ENCODE measurements at regions not wholly inside any gene's neighbourhood (a gene's known extent, or its start where the extent isn't known, plus 50 kb on each side); places are given as distances from the start of the nearest gene placed in this dataset.

DNA sequence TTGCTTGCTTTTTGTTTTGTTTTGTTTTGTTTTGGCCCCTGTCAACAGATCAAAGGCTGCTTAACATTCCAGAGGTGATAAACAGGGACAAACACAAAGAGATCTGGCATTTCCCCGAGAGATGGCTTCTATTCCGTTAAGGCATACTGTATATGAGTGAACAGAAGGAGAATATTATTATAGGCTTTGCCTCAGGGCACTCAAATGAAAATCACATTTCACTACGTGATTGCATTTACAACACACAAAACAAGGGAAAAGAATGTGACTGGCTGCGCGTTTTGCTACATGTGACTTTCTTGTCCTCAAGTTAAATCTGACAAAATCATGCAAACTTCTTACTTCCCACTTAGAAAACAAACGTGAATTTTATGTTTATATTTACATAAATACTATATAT lies 1037.9 kb upstream of the DDX18 start:
- no peak overlapping the region for H3K27ac Mint-ChIP-seq

More for the DNA sequence above, 1037.9 kb upstream of the DDX18 start:
- no peak for ATAC-seq
- no peaks in the 10 kb centered on the region for H3K4me1 Mint-ChIP-seq
- no peak for DNase-seq (ENCODE audit: low spot score)
- Histone ChIP-seq H3K79me2 (replicated peaks; ENCODE audit: insufficient read depth) (no peaks in the 10 kb centered on the region), H3K36me3 (ENCODE audit: insufficient read depth) (no peaks in the 10 kb centered on the region), H3K4me1 (ENCODE audit: insufficient read depth) (no peaks in the 10 kb centered on the region), H3K4me2 (no peak overlapping the region), H3K9me2 (ENCODE audit: insufficient read depth) (no peaks in the 10 kb centered on the region), H3K4me3 (no peak overlapping the region), H3K27me3 (ENCODE audit: insufficient read depth) (no peaks in the 10 kb centered on the region), H4K20me1 (replicated peaks; ENCODE audit: insufficient read depth) (no peaks in the 10 kb centered on the region), H3K27ac (ENCODE audit: low read depth) (no peak overlapping the region), H3F3A (replicated peaks; ENCODE audit: low read depth) (no peaks in the 10 kb centered on the region), H2AFZ (no peak overlapping the region)
- no peaks in the 10 kb centered on the region for H3K36me3 Mint-ChIP-seq (ENCODE audit: low read depth)
- no peak overlapping the region for H3K4me3 Mint-ChIP-seq
- H3K9me3 Mint-ChIP-seq = no peaks in the 10 kb centered on the region
- no peaks in the 10 kb centered on the region for H3K27me3 Mint-ChIP-seq (ENCODE audit: insufficient read depth, low read depth, poor library complexity)
- TF ChIP-seq JUNB (IDR thresholded peaks at IDR 0.05; ENCODE audit: unreplicated experiment) = no peak
- TF ChIP-seq REST (IDR thresholded peaks at IDR 0.05; ENCODE audit: unreplicated experiment) = no peak
- TF ChIP-seq, protein P1, sequence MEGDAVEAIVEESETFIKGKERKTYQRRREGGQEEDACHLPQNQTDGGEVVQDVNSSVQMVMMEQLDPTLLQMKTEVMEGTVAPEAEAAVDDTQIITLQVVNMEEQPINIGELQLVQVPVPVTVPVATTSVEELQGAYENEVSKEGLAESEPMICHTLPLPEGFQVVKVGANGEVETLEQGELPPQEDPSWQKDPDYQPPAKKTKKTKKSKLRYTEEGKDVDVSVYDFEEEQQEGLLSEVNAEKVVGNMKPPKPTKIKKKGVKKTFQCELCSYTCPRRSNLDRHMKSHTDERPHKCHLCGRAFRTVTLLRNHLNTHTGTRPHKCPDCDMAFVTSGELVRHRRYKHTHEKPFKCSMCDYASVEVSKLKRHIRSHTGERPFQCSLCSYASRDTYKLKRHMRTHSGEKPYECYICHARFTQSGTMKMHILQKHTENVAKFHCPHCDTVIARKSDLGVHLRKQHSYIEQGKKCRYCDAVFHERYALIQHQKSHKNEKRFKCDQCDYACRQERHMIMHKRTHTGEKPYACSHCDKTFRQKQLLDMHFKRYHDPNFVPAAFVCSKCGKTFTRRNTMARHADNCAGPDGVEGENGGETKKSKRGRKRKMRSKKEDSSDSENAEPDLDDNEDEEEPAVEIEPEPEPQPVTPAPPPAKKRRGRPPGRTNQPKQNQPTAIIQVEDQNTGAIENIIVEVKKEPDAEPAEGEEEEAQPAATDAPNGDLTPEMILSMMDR (conservative IDR thresholded peaks at IDR 0.05; ENCODE audit: low read depth in 2 of 2) = no peak
- TF ChIP-seq NANOG (IDR thresholded peaks at IDR 0.05; ENCODE audit: borderline replicate concordance) = no peak
- no peak for TF ChIP-seq ZNF114 (CRISPR knock-in tag; IDR thresholded peaks at IDR 0.05)
- TF ChIP-seq POLR2AphosphoS5 (IDR thresholded peaks at IDR 0.05; ENCODE audit: low read depth) = no peak
- no peak for TF ChIP-seq ZNF331 (CRISPR knock-in tag; IDR thresholded peaks at IDR 0.05; ENCODE audit: low read depth)
- no peak for TF ChIP-seq CREB1 (CRISPR knock-in tag; IDR thresholded peaks at IDR 0.05; ENCODE audit: low read depth)
- TF ChIP-seq STAT1 (IDR thresholded peaks at IDR 0.05; ENCODE audit: unreplicated experiment) = no peak
- TF ChIP-seq EZH2phosphoT487 (IDR thresholded peaks at IDR 0.05; ENCODE audit: unreplicated experiment) = no peak
- TF ChIP-seq, protein P2, sequence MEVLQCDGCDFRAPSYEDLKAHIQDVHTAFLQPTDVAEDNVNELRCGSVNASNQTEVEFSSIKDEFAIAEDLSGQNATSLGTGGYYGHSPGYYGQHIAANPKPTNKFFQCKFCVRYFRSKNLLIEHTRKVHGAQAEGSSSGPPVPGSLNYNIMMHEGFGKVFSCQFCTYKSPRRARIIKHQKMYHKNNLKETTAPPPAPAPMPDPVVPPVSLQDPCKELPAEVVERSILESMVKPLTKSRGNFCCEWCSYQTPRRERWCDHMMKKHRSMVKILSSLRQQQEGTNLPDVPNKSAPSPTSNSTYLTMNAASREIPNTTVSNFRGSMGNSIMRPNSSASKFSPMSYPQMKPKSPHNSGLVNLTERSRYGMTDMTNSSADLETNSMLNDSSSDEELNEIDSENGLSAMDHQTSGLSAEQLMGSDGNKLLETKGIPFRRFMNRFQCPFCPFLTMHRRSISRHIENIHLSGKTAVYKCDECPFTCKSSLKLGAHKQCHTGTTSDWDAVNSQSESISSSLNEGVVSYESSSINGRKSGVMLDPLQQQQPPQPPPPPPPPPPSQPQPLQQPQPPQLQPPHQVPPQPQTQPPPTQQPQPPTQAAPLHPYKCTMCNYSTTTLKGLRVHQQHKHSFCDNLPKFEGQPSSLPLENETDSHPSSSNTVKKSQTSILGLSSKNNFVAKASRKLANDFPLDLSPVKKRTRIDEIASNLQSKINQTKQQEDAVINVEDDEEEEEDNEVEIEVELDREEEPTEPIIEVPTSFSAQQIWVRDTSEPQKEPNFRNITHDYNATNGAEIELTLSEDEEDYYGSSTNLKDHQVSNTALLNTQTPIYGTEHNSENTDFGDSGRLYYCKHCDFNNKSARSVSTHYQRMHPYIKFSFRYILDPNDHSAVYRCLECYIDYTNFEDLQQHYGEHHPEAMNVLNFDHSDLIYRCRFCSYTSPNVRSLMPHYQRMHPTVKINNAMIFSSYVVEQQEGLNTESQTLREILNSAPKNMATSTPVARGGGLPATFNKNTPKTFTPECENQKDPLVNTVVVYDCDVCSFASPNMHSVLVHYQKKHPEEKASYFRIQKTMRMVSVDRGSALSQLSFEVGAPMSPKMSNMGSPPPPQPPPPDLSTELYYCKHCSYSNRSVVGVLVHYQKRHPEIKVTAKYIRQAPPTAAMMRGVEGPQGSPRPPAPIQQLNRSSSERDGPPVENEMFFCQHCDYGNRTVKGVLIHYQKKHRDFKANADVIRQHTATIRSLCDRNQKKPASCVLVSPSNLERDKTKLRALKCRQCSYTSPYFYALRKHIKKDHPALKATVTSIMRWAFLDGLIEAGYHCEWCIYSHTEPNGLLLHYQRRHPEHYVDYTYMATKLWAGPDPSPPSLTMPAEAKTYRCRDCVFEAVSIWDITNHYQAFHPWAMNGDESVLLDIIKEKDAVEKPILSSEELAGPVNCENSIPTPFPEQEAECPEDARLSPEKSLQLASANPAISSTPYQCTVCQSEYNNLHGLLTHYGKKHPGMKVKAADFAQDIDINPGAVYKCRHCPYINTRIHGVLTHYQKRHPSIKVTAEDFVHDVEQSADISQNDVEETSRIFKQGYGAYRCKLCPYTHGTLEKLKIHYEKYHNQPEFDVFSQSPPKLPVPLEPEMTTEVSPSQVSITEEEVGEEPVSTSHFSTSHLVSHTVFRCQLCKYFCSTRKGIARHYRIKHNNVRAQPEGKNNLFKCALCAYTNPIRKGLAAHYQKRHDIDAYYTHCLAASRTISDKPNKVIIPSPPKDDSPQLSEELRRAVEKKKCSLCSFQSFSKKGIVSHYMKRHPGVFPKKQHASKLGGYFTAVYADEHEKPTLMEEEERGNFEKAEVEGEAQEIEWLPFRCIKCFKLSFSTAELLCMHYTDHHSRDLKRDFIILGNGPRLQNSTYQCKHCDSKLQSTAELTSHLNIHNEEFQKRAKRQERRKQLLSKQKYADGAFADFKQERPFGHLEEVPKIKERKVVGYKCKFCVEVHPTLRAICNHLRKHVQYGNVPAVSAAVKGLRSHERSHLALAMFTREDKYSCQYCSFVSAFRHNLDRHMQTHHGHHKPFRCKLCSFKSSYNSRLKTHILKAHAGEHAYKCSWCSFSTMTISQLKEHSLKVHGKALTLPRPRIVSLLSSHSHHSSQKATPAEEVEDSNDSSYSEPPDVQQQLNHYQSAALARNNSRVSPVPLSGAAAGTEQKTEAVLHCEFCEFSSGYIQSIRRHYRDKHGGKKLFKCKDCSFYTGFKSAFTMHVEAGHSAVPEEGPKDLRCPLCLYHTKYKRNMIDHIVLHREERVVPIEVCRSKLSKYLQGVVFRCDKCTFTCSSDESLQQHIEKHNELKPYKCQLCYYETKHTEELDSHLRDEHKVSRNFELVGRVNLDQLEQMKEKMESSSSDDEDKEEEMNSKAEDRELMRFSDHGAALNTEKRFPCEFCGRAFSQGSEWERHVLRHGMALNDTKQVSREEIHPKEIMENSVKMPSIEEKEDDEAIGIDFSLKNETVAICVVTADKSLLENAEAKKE (CRISPR knock-in tag; IDR thresholded peaks at IDR 0.05) = no peak
- TF ChIP-seq, protein P3, sequence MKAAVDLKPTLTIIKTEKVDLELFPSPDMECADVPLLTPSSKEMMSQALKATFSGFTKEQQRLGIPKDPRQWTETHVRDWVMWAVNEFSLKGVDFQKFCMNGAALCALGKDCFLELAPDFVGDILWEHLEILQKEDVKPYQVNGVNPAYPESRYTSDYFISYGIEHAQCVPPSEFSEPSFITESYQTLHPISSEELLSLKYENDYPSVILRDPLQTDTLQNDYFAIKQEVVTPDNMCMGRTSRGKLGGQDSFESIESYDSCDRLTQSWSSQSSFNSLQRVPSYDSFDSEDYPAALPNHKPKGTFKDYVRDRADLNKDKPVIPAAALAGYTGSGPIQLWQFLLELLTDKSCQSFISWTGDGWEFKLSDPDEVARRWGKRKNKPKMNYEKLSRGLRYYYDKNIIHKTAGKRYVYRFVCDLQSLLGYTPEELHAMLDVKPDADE (IDR thresholded peaks at IDR 0.05) = no peak
- TF ChIP-seq EZH2 (IDR thresholded peaks at IDR 0.05; ENCODE audit: low read depth, unreplicated experiment) = no peak
